MM.1S (cell line): ENCODE measurements at regions not wholly inside any gene's neighbourhood (a gene's known extent, or its start where the extent isn't known, plus 50 kb on each side); places are given as distances from the start of the nearest gene placed in this dataset.

ENCODE experiments used
- CTCF ChIP-seq: fragments of 300-600 bp; sonication (generic); IDR thresholded peaks from 2 replicates; pipeline ENCODE4 v1.5.1; 2016; ENCODE audit warnings: antibody characterized with exemption, low read length, mixed read lengths
- EZH2 ChIP-seq: fragments of 300-600 bp; sonication (generic); optimal IDR thresholded peaks from 2 replicates; pipeline ENCODE3; 2017; ENCODE audit warnings: low read depth, mild to moderate bottlenecking, antibody characterized with exemption, low read length, mixed read lengths
- EZH2phosphoT487 ChIP-seq: fragments of 300-600 bp; sonication (generic); IDR thresholded peaks from 2 replicates; pipeline ENCODE4 v1.6.1; 2018; ENCODE audit warnings: antibody characterized with exemption, low read length

DNA sequence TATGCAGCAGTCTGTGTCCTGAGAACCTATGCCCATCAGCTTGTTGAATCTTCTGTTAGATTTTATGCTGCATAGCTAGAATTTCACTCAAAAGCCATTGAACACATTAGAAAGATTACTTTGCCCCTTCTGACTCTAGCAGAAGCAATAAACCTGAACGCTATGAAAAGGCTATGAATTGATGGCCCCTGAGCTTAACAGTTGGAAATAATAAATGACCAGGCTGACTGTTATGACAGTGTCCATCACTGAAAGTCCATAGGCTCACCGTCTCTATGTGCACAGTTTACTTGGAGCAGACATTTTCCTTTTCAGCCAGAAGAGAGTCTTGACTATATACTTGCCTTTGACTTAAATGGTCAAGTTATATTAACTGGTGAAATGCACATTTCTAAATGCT is 1618.8 kb upstream of the ACVR2A start:
- TF ChIP-seq CTCF (no peak), EZH2 (no peak), EZH2phosphoT487 (no peak)
